GM23248 (cell line): ENCODE measurements at regions not wholly inside any gene's neighbourhood (a gene's known extent, or its start where the extent isn't known, plus 50 kb on each side); places are given as distances from the start of the nearest gene placed in this dataset.
A peak's percentile ranks its signal among the peaks of the same experiment; 100 is the strongest.

Experiments used
- DNase-seq: peaks from one replicate; pipeline ENCODE4 v3.0.0-alpha.2; 2015
- H2AFZ ChIP-seq: fragments of 200-600 bp; sonication (generic); 2 replicates; pipeline ENCODE4 v1.6.1; 2016; ENCODE audit warnings: antibody characterized with exemption
- H3F3A ChIP-seq: fragments of 200-600 bp; sonication (generic); 2 replicates; pipeline ENCODE4 v1.6.1; 2016; ENCODE audit warnings: mild to moderate bottlenecking, antibody characterized with exemption, mixed run types; ENCODE audit not compliant: insufficient read depth
- H3K27ac ChIP-seq: fragments of 200-600 bp; sonication (generic); 2 replicates; pipeline ENCODE4 v1.5.1; 2016; ENCODE audit warnings: mild to moderate bottlenecking
- H3K27me3 ChIP-seq: fragments of 200-600 bp; sonication (generic); replicated peaks from 2 replicates; pipeline ENCODE4 v1.6.1; 2016; ENCODE audit warnings: mild to moderate bottlenecking; ENCODE audit not compliant: insufficient read depth
- H3K36me3 ChIP-seq: fragments of 200-600 bp; sonication (generic); 2 replicates; pipeline ENCODE4 v1.6.1; 2016; ENCODE audit warnings: low read depth, mild to moderate bottlenecking
- H3K4me1 ChIP-seq: fragments of 200-600 bp; sonication (generic); 2 replicates; pipeline ENCODE4 v1.6.1; 2016; ENCODE audit warnings: mild to moderate bottlenecking; ENCODE audit not compliant: insufficient read depth
- H3K4me2 ChIP-seq: fragments of 200-600 bp; sonication (generic); one replicate; pipeline ENCODE4 v1.6.1; 2016; ENCODE audit warnings: mild to moderate bottlenecking; ENCODE audit not compliant: unreplicated experiment
- H3K4me3 ChIP-seq: fragments of 200-600 bp; sonication (generic); 2 replicates; pipeline ENCODE4 v1.5.1; 2016; ENCODE audit warnings: mild to moderate bottlenecking
- H3K79me2 ChIP-seq: fragments of 200-600 bp; sonication (generic); 2 replicates; pipeline ENCODE4 v1.6.1; 2016; ENCODE audit warnings: mild to moderate bottlenecking; ENCODE audit not compliant: insufficient read depth
- H3K9ac ChIP-seq: fragments of 200-600 bp; sonication (generic); 2 replicates; pipeline ENCODE4 v1.6.1; 2016; ENCODE audit warnings: mild to moderate bottlenecking
- H3K9me2 ChIP-seq: fragments of 200-600 bp; sonication (generic); 2 replicates; pipeline ENCODE4 v1.6.1; 2016; ENCODE audit warnings: mixed run types, mild to moderate bottlenecking, moderate library complexity; ENCODE audit not compliant: insufficient read depth
- H3K9me3 ChIP-seq: fragments of 200-600 bp; sonication (generic); one replicate; pipeline ENCODE4 v1.6.1; 2017; ENCODE audit warnings: low read depth
- H4K20me1 ChIP-seq: fragments of 200-600 bp; sonication (generic); 2 replicates; pipeline ENCODE4 v1.6.0; 2016; ENCODE audit not compliant: insufficient read depth
- EZH2 ChIP-seq: fragments of 200-600 bp; sonication (generic); IDR thresholded peaks from 2 replicates; pipeline ENCODE4 v1.6.1; 2018; ENCODE audit warnings: antibody characterized with exemption, mild to moderate bottlenecking; ENCODE audit not compliant: insufficient read depth, poor library complexity, severe bottlenecking
- EZH2phosphoT487 ChIP-seq: fragments of 200-600 bp; sonication (generic); IDR thresholded peaks from 2 replicates; pipeline ENCODE4 v1.6.1; 2018; ENCODE audit warnings: antibody characterized with exemption, moderate library complexity, mild to moderate bottlenecking, low read depth; ENCODE audit not compliant: insufficient read depth
- WGBS, 2 experiments: methylation state at CpG; one replicate each; pipeline ENCODE4 v1.1.6; 2015 to 2017; ENCODE audit warnings: low lambda C conversion rate in 2 of 2, low coverage in 1 of 2; ENCODE audit errors: missing lambda C conversion rate in 2 of 2; 5-methylcytosine and 5-hydroxymethylcytosine counted together
- in situ Hi-C: fragments of 300-500 bp; cut with MboI; formaldehyde crosslinking; loops from 2 replicates; pipeline ENCODE4 v1.15.0; 2020

DNA sequence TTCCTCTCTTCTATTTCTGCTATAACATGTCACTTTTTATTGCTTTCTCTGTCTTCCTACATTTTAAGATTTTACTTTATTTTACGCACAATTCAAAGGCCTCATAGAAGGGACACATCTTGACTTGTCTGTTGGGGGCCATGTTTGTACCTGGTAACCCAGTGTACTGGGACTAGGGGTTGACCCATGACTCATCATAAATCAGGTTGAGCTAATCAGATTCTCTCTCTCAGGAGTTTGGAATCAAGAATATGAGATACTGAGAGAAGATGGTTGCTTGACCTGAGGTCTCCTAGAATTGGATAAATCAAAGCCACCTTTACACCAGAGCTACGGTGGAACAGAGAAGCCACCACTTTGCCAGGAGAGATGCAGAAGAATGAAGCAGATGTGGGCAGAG lies 153.0 kb downstream of the UXS1 start:
- H2AFZ ChIP-seq = no peak overlapping the region
- no peaks in the 10 kb centered on the region for H3K4me1 ChIP-seq
- H3F3A ChIP-seq = no peaks in the 10 kb centered on the region
- no peak overlapping the region for H3K4me2 ChIP-seq
- H4K20me1 ChIP-seq = no peaks in the 10 kb centered on the region
- in situ Hi-C loops = no loop called here
- H3K79me2 ChIP-seq = no peaks in the 10 kb centered on the region
- H3K36me3 ChIP-seq = no peaks in the 10 kb centered on the region
- WGBS, 2 experiments = 54 to 59% methylated on average over 2 of the region's 2 CpGs
- DNase-seq = no peak
- H3K4me3 ChIP-seq = no peak overlapping the region
- no peak overlapping the region for H3K9ac ChIP-seq
- peaks cover 5% of the 10 kb centered on the region for H3K27me3 ChIP-seq
- no peaks in the 10 kb centered on the region for H3K9me2 ChIP-seq
- TF ChIP-seq EZH2phosphoT487 (no peak), EZH2 (no peak)
- H3K27ac ChIP-seq = no peak overlapping the region
- H3K9me3 ChIP-seq = no peaks in the 10 kb centered on the region

DNA sequence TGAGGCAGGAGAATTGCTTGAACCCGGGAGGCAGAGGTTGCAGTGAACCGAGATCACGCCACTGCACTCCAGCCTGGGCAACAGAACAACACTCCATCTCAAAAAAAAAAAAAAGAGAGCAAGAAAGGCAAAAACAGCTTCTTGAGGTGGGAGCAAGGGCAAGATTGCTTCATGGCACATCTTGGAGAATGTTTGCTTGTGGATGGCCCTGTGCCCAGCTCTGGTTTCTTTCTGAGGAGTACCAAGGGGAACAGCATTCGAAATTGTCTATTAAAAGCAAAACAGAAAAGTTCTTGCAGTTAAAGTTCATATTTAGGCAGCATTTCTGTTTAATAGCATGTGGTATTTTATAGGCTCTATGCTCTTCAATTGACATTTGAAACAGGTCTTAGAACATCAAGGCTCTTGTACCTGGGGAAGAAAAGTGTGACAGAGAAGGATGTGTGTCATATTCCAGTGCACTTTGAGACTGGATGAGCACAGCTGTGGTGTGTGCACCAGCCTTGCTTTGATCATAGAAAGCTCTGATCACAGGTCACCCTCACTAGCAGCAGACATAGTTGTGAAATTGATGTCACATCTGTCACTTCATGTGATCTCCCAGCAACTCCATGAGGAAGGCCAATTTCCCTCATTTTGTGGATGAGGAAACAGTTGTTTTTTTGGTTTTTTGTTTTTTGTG lies 154.3 kb downstream of the UXS1 start:
- Histone ChIP-seq H4K20me1 (no peaks in the 10 kb centered on the region), H3K9me3 (no peaks in the 10 kb centered on the region), H3K4me1 (no peaks in the 10 kb centered on the region), H3F3A (no peaks in the 10 kb centered on the region), H3K79me2 (no peaks in the 10 kb centered on the region), H3K4me3 (no peak overlapping the region), H3K36me3 (no peaks in the 10 kb centered on the region), H2AFZ (no peak overlapping the region), H3K4me2 (no peak overlapping the region), H3K9ac (no peak overlapping the region), H3K9me2 (no peaks in the 10 kb centered on the region), H3K27me3 (peaks cover 12% of the 10 kb centered on the region), H3K27ac (no peak overlapping the region)
- no peak for TF ChIP-seq EZH2phosphoT487
- no peak for TF ChIP-seq EZH2
- 4 to 64% methylated on average over 1 to 4 of the region's 4 CpGs for WGBS, 2 experiments
- in situ Hi-C loops = no loop called here
- DNase-seq = no peak

DNA sequence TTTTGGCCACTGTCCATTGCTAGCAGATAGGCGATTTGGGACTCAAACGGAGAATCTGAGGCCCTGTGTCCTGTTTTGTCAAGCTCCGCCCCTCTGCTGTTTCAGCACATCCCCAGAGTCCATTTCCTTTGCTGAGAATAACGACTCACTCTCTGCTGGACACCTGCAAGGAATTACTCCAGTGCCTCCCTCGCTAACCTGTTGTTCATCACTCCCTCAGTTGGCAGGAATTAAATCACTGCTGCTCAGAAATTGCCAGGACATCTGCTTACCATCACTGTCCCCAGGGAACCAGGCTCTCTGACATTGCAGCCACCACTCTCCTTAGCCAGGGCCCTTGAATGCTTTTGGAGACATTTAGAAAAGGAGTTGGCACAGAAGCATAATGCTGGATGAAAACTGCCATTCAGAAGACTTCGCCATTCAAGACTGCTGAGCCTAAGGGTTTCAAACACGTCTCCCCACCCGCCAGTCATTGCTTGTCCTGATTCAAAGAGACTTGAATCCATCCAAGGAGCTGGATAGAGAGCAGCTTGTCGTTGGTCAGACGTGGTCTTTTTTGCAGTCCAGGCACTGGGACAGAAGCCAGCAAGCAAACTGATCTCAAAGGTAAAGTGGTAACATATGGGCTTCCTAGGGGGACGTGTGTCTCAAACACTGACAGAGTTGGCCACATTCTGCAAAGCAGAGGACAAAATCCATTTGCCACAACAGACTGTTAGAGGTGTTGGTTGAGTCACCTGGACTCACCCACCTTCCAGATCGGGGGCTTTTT lies 155.3 kb downstream of the UXS1 start:
- no peak overlapping the region for H3K27ac ChIP-seq
- H2AFZ ChIP-seq = no peak overlapping the region
- no peaks in the 10 kb centered on the region for H4K20me1 ChIP-seq
- 14 to 16% methylated on average over 12 of the region's 12 CpGs for WGBS, 2 experiments
- no peaks in the 10 kb centered on the region for H3K79me2 ChIP-seq
- no peaks in the 10 kb centered on the region for H3K9me3 ChIP-seq
- no peaks in the 10 kb centered on the region for H3K36me3 ChIP-seq
- in situ Hi-C loops = no loop called here
- no peak overlapping the region for H3K4me3 ChIP-seq
- TF ChIP-seq EZH2 = no peak
- no peak for TF ChIP-seq EZH2phosphoT487
- H3K4me1 ChIP-seq = no peaks in the 10 kb centered on the region
- DNase-seq = peak; percentile 4
- no peaks in the 10 kb centered on the region for H3K9me2 ChIP-seq
- peaks cover 12% of the 10 kb centered on the region for H3K27me3 ChIP-seq
- H3K4me2 ChIP-seq = no peak overlapping the region
- no peaks in the 10 kb centered on the region for H3F3A ChIP-seq
- H3K9ac ChIP-seq = no peak overlapping the region

DNA sequence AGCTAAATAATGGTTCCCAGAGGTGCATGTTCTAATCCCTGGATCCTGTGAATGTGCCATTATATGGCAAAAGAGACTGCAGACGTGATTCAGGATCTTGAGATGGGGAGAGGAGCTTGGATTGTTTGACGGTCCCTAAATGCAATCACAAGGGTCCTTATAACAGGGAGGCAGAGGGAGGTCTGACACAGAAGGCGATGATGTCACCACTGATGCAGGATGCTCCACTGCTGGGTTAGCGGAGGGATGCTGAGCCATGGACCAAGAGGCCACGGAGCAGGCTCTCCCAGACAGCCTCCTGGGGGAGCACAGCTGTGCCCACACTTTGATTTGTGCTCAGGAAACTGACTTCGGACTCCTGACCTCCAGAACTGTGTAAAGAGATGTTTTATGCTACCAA lies 156.2 kb downstream of the UXS1 start:
- no peaks in the 10 kb centered on the region for H3K9me2 ChIP-seq
- H3K9me3 ChIP-seq = no peaks in the 10 kb centered on the region
- no peak overlapping the region for H2AFZ ChIP-seq
- H3K4me3 ChIP-seq = no peak overlapping the region
- 65% methylated on average over 6 of the region's 6 CpGs for whole genome bisulfite sequencing, 2 experiments
- no peak for DNase-seq
- no peak overlapping the region for H3K27ac ChIP-seq
- no peaks in the 10 kb centered on the region for H3F3A ChIP-seq
- TF ChIP-seq EZH2phosphoT487 = no peak
- no peak for TF ChIP-seq EZH2
- H3K79me2 ChIP-seq = no peaks in the 10 kb centered on the region
- no peaks in the 10 kb centered on the region for H3K4me1 ChIP-seq
- H3K36me3 ChIP-seq = no peaks in the 10 kb centered on the region
- no peaks in the 10 kb centered on the region for H4K20me1 ChIP-seq
- no peak overlapping the region for H3K4me2 ChIP-seq
- H3K27me3 ChIP-seq = peaks cover 12% of the 10 kb centered on the region
- no peak overlapping the region for H3K9ac ChIP-seq
- in situ Hi-C loops = no loop called here
